ENCODE measurements at regions not wholly inside any gene's neighbourhood (a gene's known extent, or its start where the extent isn't known, plus 50 kb on each side); places are given as distances from the start of the nearest gene placed in this dataset.

GRCh38 chr12:105596731-105597130 is 266.2 kb downstream of the C12orf75 start:
- TF ChIP-seq GATA2 (IDR thresholded peaks at IDR 0.05; ENCODE audit: low read depth, low read length) (no peak), GATA3 (IDR thresholded peaks at IDR 0.05; ENCODE audit: low read depth, low read length) (no peak)

Data from SH-SY5Y (cell line).